ENCODE measurements at regions not wholly inside any gene's neighbourhood (a gene's known extent, or its start where the extent isn't known, plus 50 kb on each side); places are given as distances from the start of the nearest gene placed in this dataset.

GRCh38 chrX:45344594-45344993 is 143.9 kb upstream of the DIPK2B start:
- TF ChIP-seq, protein P1, sequence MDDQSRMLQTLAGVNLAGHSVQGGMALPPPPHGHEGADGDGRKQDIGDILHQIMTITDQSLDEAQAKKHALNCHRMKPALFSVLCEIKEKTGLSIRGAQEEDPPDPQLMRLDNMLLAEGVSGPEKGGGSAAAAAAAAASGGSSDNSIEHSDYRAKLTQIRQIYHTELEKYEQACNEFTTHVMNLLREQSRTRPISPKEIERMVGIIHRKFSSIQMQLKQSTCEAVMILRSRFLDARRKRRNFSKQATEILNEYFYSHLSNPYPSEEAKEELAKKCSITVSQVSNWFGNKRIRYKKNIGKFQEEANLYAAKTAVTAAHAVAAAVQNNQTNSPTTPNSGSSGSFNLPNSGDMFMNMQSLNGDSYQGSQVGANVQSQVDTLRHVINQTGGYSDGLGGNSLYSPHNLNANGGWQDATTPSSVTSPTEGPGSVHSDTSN (IDR thresholded peaks at IDR 0.05) = no peak
- TF ChIP-seq, protein P2, sequence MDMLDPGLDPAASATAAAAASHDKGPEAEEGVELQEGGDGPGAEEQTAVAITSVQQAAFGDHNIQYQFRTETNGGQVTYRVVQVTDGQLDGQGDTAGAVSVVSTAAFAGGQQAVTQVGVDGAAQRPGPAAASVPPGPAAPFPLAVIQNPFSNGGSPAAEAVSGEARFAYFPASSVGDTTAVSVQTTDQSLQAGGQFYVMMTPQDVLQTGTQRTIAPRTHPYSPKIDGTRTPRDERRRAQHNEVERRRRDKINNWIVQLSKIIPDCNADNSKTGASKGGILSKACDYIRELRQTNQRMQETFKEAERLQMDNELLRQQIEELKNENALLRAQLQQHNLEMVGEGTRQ (IDR thresholded peaks at IDR 0.05) = no peak
- no peak for TF ChIP-seq RNF2 (IDR thresholded peaks at IDR 0.05; ENCODE audit: borderline replicate concordance, low read depth)
- no peak for TF ChIP-seq HDAC2 (IDR thresholded peaks at IDR 0.05)
- TF ChIP-seq, protein P3, sequence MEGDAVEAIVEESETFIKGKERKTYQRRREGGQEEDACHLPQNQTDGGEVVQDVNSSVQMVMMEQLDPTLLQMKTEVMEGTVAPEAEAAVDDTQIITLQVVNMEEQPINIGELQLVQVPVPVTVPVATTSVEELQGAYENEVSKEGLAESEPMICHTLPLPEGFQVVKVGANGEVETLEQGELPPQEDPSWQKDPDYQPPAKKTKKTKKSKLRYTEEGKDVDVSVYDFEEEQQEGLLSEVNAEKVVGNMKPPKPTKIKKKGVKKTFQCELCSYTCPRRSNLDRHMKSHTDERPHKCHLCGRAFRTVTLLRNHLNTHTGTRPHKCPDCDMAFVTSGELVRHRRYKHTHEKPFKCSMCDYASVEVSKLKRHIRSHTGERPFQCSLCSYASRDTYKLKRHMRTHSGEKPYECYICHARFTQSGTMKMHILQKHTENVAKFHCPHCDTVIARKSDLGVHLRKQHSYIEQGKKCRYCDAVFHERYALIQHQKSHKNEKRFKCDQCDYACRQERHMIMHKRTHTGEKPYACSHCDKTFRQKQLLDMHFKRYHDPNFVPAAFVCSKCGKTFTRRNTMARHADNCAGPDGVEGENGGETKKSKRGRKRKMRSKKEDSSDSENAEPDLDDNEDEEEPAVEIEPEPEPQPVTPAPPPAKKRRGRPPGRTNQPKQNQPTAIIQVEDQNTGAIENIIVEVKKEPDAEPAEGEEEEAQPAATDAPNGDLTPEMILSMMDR (IDR thresholded peaks at IDR 0.05) = no peak
